ENCODE measurements at regions not wholly inside any gene's neighbourhood (a gene's known extent, or its start where the extent isn't known, plus 50 kb on each side); places are given as distances from the start of the nearest gene placed in this dataset.

DNA sequence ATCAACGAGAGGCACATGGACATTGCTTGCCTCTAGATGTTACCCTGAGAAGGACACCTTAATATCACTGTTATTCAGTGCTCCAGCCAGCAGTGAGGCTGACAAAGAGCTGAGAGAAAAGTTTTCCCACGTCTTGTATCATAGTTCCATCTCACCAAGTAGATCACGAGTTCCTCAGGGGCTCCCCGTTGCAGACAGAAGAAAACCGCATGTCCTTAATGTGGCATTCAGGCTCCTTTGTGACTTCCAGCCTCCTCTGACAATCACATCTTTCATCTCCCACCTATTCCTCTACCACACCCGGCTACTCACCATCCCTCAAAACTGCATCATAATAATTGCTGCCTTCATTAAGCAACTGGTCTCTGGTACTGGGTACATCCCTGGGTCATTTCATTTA lies 75.3 kb downstream of the DMRTA2 start (continued):
- TF ChIP-seq, protein P1, sequence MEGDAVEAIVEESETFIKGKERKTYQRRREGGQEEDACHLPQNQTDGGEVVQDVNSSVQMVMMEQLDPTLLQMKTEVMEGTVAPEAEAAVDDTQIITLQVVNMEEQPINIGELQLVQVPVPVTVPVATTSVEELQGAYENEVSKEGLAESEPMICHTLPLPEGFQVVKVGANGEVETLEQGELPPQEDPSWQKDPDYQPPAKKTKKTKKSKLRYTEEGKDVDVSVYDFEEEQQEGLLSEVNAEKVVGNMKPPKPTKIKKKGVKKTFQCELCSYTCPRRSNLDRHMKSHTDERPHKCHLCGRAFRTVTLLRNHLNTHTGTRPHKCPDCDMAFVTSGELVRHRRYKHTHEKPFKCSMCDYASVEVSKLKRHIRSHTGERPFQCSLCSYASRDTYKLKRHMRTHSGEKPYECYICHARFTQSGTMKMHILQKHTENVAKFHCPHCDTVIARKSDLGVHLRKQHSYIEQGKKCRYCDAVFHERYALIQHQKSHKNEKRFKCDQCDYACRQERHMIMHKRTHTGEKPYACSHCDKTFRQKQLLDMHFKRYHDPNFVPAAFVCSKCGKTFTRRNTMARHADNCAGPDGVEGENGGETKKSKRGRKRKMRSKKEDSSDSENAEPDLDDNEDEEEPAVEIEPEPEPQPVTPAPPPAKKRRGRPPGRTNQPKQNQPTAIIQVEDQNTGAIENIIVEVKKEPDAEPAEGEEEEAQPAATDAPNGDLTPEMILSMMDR (IDR thresholded peaks at IDR 0.05 in 2 of 3, conservative IDR thresholded peaks at IDR 0.05 in 1 of 3; ENCODE audit: borderline replicate concordance in 1 of 3, insufficient read depth in 1 of 3, low read depth in 2 of 3, low read length in 2 of 3): no peak
- TF ChIP-seq, protein P2, sequence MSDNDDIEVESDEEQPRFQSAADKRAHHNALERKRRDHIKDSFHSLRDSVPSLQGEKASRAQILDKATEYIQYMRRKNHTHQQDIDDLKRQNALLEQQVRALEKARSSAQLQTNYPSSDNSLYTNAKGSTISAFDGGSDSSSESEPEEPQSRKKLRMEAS (IDR thresholded peaks at IDR 0.05): no peak
- TF ChIP-seq CEBPB (IDR thresholded peaks at IDR 0.05; ENCODE audit: low read depth) (no peak), SP1 (IDR thresholded peaks at IDR 0.05; ENCODE audit: low read depth) (no peak), JUND (IDR thresholded peaks at IDR 0.05) (no peak)

DNA sequence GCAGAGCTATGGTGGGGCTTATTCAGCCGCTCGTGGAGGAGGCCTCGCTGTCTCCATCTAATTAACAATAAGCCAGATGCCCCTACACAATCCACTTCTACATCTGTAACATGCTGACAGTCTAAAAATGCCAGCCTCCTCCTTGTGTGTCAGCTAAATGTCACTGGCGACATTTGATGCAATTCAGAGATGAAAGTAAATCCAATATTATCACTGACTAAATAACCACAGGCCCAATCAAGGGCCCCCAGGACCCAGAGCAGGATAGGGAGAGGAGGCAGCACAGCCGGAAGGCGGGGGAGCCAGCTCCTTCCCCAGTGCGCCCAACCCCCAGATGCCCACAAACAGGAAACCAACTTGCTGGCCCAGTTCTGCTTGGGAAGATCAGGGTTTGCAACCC lies 76.6 kb downstream of the DMRTA2 start:
- peaks cover 23% of the 10 kb centered on the region; the same call in 1 of the 2 replicates for H3K27me3 ChIP-seq (ENCODE audit: insufficient read depth, low read length)
- CTCF ChIA-PET: interaction anchor here (1.1 kb wide), 1 partner anchor 1669 kb away, joined by 3 read pairs; no protein-coding TSS in a partner anchor
- no peak overlapping the region for H3K4me3 ChIP-seq (replicated peaks in 1 of 2; ENCODE audit: low read depth in 1 of 2, low read length in 2 of 2)
- no peak overlapping the region for H3K4me2 ChIP-seq (ENCODE audit: low read length)
- H3K79me2 ChIP-seq (ENCODE audit: insufficient read depth, low read length): no peaks in the 10 kb centered on the region
- no peaks in the 10 kb centered on the region for H3K4me1 ChIP-seq (ENCODE audit: control insufficient read depth in 1 of 2, insufficient read depth in 2 of 2, low read length in 2 of 2)
- no peak overlapping the region for H3K27ac ChIP-seq (ENCODE audit: low read depth, low read length)
- no peaks in the 10 kb centered on the region for H3K9me2 ChIP-seq (ENCODE audit: insufficient read depth)
- no peak for TF ChIP-seq CEBPB (IDR thresholded peaks at IDR 0.05; ENCODE audit: low read depth)
- TF ChIP-seq EZH2phosphoT487 (IDR thresholded peaks at IDR 0.05; ENCODE audit: borderline replicate concordance): no peak
- TF ChIP-seq, protein P3, sequence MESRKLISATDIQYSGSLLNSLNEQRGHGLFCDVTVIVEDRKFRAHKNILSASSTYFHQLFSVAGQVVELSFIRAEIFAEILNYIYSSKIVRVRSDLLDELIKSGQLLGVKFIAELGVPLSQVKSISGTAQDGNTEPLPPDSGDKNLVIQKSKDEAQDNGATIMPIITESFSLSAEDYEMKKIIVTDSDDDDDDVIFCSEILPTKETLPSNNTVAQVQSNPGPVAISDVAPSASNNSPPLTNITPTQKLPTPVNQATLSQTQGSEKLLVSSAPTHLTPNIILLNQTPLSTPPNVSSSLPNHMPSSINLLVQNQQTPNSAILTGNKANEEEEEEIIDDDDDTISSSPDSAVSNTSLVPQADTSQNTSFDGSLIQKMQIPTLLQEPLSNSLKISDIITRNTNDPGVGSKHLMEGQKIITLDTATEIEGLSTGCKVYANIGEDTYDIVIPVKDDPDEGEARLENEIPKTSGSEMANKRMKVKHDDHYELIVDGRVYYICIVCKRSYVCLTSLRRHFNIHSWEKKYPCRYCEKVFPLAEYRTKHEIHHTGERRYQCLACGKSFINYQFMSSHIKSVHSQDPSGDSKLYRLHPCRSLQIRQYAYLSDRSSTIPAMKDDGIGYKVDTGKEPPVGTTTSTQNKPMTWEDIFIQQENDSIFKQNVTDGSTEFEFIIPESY (IDR thresholded peaks at IDR 0.05; ENCODE audit: extremely low read depth, insufficient replicate concordance, low read length): no peak
- H2AFZ ChIP-seq (ENCODE audit: low read depth, low read length, poor library complexity, severe bottlenecking): no peak overlapping the region
- no peaks in the 10 kb centered on the region for H3K36me3 ChIP-seq (ENCODE audit: control insufficient read depth in 1 of 2, insufficient read depth in 2 of 2, low read length in 2 of 2)
- H3K9me3 ChIP-seq (ENCODE audit: control insufficient read depth in 1 of 2, insufficient read depth in 1 of 2, low read depth in 1 of 2, low read length in 2 of 2): no peaks in the 10 kb centered on the region
- no TSS peak for BruUV-seq (replicated peaks)
- RAD21 ChIA-PET (ENCODE audit: low non-redundant PET in 1 of 2, low total read pairs in 2 of 2, uncharacterized antibody in 2 of 2, unreplicated experiment in 2 of 2): no interaction called here
- ATAC-seq: no peak
- no peak for DNase-seq (ENCODE audit: low read depth, low spot score)
- no peak overlapping the region for H3K9ac ChIP-seq (ENCODE audit: low read length)
- POLR2A ChIA-PET: no interaction called here
- intact Hi-C loops (cut with micrococcal nuclease): no loop called here
- H4K20me1 ChIP-seq (ENCODE audit: insufficient read depth): no peaks in the 10 kb centered on the region
